ENCODE measurements at regions not wholly inside any gene's neighbourhood (a gene's known extent, or its start where the extent isn't known, plus 50 kb on each side); places are given as distances from the start of the nearest gene placed in this dataset.

GRCh38 chr3:18634461-18634860 is 209.3 kb upstream of the SATB1 start:
- Histone ChIP-seq H3K27me3 (replicated peaks in 1 of 4; ENCODE audit: control insufficient read depth in 3 of 4, extremely low read depth in 1 of 4, insufficient read depth in 3 of 4, low read length in 3 of 4) (no peaks in the 10 kb centered on the region), H3K23ac (ENCODE audit: insufficient read length) (no peak overlapping the region), H2AFZ (ENCODE audit: low read length) (no peak overlapping the region), H3K4ac (replicated peaks; ENCODE audit: insufficient read length, low read depth, low read length) (no peak overlapping the region), H3K9me3 (ENCODE audit: insufficient read depth in 2 of 2, low read depth in 1 of 2, low read length in 1 of 2) (no peaks in the 10 kb centered on the region), H3K36me3 (ENCODE audit: control insufficient read depth in 2 of 4, insufficient read depth in 4 of 4, low read length in 3 of 4) (no peaks in the 10 kb centered on the region), H3K27ac (ENCODE audit: low read depth, low read length) (no peak overlapping the region), H3K18ac (ENCODE audit: extremely low read depth, low read length) (no peak overlapping the region), H2BK5ac (ENCODE audit: low read depth, low read length) (no peak overlapping the region), H3K79me1 (ENCODE audit: low read depth, low read length) (no peaks in the 10 kb centered on the region), H4K8ac (ENCODE audit: extremely low read depth, insufficient read depth, low read length) (no peak overlapping the region), H2BK120ac (replicated peaks; ENCODE audit: low read depth, low read length) (no peak overlapping the region), H4K5ac (ENCODE audit: insufficient read length, low read depth, low read length) (no peak overlapping the region), H3K79me2 (ENCODE audit: control insufficient read depth in 1 of 2, insufficient read depth in 2 of 2, low read length in 2 of 2) (no peaks in the 10 kb centered on the region), H3K14ac (ENCODE audit: insufficient read length) (no peak overlapping the region), H3K4me1 (replicated peaks in 1 of 4; ENCODE audit: control insufficient read depth in 3 of 4, insufficient read depth in 4 of 4, low read length in 3 of 4) (no peaks in the 10 kb centered on the region), H2BK20ac (ENCODE audit: low read length) (no peak overlapping the region), H3K4me3 (ENCODE audit: extremely low read depth in 1 of 4, insufficient read depth in 2 of 4, low read depth in 3 of 4, low read length in 4 of 4) (no peak overlapping the region), H2BK15ac (ENCODE audit: low read length) (no peak overlapping the region), H4K20me1 (replicated peaks in 1 of 2; ENCODE audit: control insufficient read depth in 1 of 2, insufficient read depth in 2 of 2, low read length in 2 of 2) (no peaks in the 10 kb centered on the region), H3K9ac (replicated peaks in 1 of 4; ENCODE audit: extremely low read depth in 1 of 4, low read depth in 3 of 4, low read length in 3 of 4) (no peak overlapping the region), H4K91ac (replicated peaks; ENCODE audit: insufficient read length, low read length) (no peak overlapping the region), H3K56ac (replicated peaks; ENCODE audit: insufficient read length, low read depth, low read length) (no peak overlapping the region), H2BK12ac (ENCODE audit: low read depth, low read length) (no peak overlapping the region), H2AK5ac (ENCODE audit: low read depth, low read length) (no peak overlapping the region), H3K23me2 (ENCODE audit: low read depth, low read length) (no peaks in the 10 kb centered on the region), H3K4me2 (ENCODE audit: insufficient read depth in 1 of 2, low read depth in 2 of 2, low read length in 2 of 2) (no peak overlapping the region)
- ChIA-PET POLR2A (ENCODE audit: partially characterized antibody) (no interaction called here), CTCF (ENCODE audit: partially characterized antibody) (interaction anchor here (0.5 to 1.4 kb wide), 4 partner anchors 26 to 348 kb away, joined by 3 to 4 read pairs (median 3); no protein-coding TSS in a partner anchor)
- no peak for TF ChIP-seq CTBP2 (IDR thresholded peaks at IDR 0.05; ENCODE audit: borderline replicate concordance, insufficient read depth, insufficient read length, low read length)
- TF ChIP-seq RAD21 (IDR thresholded peaks at IDR 0.05 in 1 of 2, conservative IDR thresholded peaks at IDR 0.05 in 1 of 2; ENCODE audit: low read depth in 2 of 2, low read length in 2 of 2) = no peak
- 96% methylated on average over 6 of the region's 6 CpGs; no CpG with 5 or more reads in 1 of the 2 experiments for WGBS, 2 experiments (ENCODE audit: extremely low coverage in 1 of 2, insufficient coverage in 1 of 2, insufficient read length in 1 of 2, insufficient replicate concordance in 2 of 2, low coverage in 1 of 2, low lambda C conversion rate in 2 of 2, missing lambda C conversion rate in 1 of 2)
- DNase-seq (ENCODE audit: low read depth in 1 of 2, low spot score in 2 of 2) = no peak
- FAIRE-seq = no peak

Data from H1 (cell line).